HFF-Myc (cell line): ENCODE measurements at regions not wholly inside any gene's neighbourhood (a gene's known extent, or its start where the extent isn't known, plus 50 kb on each side); places are given as distances from the start of the nearest gene placed in this dataset.

Experiments
- DNase-seq: peaks from one replicate; pipeline ENCODE4 v3.0.0-alpha.2; 2011; ENCODE audit warnings: low read depth; ENCODE audit errors: extremely low read depth
- H3K4me3 ChIP-seq: replicated peaks from 2 replicates; pipeline ENCODE4 v1.5.1; 2011; ENCODE audit warnings: low read depth, mild to moderate bottlenecking, control low read depth, low read length
- TF ChIP-seq, protein P1 (sequence below): IDR thresholded peaks from 2 replicates; pipeline ENCODE4 v1.5.1; 2012; ENCODE audit warnings: mild to moderate bottlenecking, low read depth, low read length, control low read depth; ENCODE audit errors: missing control alignments

DNA sequence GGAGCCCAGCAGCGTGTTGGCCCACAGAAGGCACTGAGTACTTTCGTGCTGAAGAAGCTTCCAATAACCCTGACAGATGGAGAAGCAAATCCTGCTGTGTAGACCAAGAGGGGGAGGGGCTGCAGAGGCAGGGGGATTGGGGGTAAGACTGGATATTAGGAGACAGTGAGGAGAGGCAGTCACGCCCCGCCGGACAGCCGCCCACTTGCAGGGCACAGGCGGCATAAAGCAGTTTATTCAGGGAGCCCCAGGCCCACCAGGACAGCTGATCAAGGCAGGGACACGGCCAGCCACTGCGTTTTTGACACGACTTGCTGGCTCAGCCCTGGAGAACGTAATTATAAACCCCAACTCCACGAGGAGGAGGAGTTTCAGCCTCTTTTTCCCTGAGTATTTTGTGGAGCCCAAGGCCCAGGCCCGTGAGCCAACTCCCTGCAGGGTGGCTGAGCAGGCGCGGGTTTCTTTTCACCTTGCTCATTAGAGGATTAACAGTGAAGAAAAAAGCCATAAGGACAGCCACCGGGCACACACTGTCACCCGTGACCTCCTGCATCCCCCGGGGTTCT, 177.9 kb downstream of the TFAP2C start:
- TF ChIP-seq, protein P1, sequence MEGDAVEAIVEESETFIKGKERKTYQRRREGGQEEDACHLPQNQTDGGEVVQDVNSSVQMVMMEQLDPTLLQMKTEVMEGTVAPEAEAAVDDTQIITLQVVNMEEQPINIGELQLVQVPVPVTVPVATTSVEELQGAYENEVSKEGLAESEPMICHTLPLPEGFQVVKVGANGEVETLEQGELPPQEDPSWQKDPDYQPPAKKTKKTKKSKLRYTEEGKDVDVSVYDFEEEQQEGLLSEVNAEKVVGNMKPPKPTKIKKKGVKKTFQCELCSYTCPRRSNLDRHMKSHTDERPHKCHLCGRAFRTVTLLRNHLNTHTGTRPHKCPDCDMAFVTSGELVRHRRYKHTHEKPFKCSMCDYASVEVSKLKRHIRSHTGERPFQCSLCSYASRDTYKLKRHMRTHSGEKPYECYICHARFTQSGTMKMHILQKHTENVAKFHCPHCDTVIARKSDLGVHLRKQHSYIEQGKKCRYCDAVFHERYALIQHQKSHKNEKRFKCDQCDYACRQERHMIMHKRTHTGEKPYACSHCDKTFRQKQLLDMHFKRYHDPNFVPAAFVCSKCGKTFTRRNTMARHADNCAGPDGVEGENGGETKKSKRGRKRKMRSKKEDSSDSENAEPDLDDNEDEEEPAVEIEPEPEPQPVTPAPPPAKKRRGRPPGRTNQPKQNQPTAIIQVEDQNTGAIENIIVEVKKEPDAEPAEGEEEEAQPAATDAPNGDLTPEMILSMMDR: no peak
- DNase-seq: no peak
- H3K4me3 ChIP-seq: no peak overlapping the region

DNA sequence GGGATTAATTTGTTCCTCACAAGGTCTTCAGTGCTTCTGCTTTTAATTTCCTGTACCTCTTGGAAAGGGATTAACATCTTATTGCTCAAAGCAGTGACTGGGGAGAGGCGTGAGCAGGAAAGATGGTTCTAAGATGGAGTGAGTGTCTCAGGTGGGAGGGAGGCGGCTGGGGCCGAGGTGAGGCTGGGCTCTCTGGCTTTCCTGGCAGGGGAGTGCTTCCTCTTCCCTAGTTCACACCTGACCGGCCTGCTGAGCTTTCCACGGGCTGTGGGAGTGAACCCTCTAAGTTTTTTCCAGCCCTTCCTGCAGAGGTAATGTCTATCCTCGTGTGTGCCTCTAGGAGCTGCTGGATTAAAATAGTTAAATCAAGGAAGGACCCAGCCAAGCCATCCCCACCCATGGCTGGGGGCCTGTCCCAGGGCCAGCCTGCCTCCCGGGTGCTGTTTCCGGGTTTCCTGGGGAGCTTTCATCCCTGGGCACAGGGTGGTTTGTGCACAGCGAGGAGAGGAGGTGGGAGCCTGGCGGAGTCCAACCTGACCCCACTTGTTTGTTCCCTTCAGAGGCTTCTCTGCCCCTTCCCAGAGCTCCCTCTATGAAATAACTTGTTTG, 179.1 kb downstream of the TFAP2C start:
- DNase-seq: no peak
- no peak overlapping the region for H3K4me3 ChIP-seq
- TF ChIP-seq, protein P1: no peak

DNA sequence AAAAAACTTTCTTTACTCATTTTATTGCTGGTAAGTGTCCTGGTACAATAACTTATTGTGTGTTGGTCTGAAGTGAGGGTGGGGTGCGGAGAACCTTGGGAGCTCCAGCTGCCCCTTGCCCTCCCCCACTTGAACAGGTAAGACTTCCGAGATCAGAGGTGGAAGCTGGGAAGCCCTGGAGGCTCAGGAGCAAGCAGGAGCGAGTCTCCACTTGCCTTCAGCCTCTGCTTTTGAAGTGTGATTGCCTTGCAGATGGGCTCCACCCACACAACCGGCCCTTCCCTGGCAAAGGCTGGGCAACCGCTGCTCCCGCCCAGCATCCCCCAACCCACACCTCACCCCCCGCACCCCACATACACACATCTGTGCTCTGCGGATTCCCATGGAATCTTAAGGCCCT, 179.6 kb downstream of the TFAP2C start:
- no peak overlapping the region for H3K4me3 ChIP-seq
- DNase-seq: no peak
- TF ChIP-seq, protein P1: no peak

DNA sequence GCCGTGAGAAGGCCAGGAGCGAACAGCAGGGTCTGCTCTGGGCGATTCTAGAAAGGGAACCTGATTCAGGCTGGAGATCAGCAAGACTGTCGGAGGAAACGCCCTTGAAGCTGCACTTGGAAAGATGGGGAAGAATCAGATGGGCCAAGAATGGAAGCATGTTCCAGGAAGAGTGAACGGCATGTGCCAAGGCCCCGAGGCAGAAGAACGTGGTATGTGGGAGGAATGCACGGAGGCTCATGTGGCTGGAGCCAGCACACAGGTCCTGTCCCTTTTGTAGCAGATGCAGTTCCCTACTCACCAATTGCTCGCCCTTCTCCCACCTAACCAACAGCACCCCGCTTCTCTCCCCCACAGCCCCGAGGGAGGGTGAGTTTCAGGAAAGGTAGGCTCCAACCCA, 180.6 kb downstream of the TFAP2C start:
- TF ChIP-seq, protein P1: no peak
- H3K4me3 ChIP-seq: no peak overlapping the region
- no peak for DNase-seq

DNA sequence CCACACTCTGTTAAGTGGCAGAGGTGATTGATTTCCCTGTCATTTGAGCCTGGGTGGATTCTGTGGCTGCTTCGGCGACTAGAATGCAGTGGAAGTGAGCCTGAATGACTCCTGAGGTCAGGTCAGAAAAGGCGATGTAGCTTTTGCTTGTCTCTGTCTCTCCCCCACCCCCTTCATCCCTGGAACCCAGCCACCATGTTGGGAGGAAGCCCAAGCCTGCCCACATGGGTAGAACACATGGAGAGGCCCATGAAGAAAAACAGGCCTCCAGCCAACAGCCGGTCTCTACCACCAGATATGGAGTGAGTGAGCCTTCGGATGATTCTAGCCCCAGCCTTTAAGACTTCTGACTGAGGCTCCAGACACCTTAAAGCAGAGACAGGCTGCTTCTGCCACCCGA, 181.0 kb downstream of the TFAP2C start:
- no peak for DNase-seq
- TF ChIP-seq, protein P1: no peak
- H3K4me3 ChIP-seq: no peak overlapping the region

DNA sequence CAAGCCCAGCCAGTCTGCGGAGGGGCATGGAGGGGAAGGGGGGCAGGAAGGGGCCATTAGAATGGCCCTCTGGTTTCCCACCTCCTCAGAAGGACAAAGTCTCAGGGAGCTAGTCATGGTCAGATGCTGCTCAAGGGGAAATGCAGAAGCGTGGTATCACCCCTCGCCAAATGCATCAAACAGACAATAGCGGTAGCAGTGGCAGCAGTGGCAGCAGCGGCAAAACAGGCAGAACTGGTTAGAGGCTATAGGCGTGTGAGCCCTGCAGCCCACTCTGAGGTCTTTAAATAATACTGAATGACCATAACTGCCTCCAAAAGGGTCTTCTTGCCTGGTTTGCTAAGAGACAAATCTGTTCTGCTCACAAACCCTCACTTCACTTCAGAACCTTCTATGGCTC, 186.7 kb downstream of the TFAP2C start:
- TF ChIP-seq, protein P1: no peak

DNA sequence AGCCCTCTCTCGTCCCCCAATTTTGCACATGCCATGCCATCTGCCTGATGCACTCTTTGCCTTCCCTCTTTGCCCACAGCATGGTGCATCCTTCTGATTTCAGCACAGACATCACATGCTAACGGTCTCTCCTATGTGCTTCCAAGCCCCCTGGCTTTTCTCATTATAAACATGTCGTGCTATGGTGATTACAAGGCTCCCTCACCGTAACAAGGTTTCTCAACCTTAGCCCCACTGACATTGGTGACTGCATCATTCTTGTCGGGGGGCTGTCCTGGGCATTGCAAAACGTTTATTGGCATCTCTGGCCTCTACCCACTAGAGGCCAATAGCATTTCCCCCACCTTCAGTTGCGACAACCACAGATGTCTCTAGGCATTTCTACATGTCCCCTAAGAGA, 187.2 kb downstream of the TFAP2C start:
- TF ChIP-seq, protein P1: no peak
- no peak for DNase-seq
- H3K4me3 ChIP-seq: no peak overlapping the region

More for the DNA sequence above, 186.7 kb downstream of the TFAP2C start:
- no peak overlapping the region for H3K4me3 ChIP-seq
- no peak for DNase-seq
